ENCODE measurements at regions not wholly inside any gene's neighbourhood (a gene's known extent, or its start where the extent isn't known, plus 50 kb on each side); places are given as distances from the start of the nearest gene placed in this dataset.

DNA sequence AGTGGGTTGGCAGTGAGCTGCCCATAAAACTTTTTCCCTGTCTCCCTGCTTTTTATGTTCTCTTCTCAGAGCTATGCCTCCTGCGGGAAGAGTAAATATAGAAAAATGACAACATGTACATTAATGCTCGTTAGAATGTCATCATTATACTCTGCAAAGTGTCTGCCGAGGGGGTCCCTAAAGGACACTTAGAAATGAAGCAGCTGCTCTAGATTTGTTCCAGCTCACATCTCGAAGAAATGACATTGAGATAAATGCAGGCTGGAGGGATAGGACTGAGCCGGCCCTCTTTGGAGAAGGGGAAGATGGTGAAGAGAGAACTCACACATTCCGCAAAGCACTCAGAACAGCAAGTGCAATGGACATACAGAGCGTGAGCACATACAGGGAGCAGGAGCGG, 240.0 kb downstream of the NXPE2 start (continued):
- TF ChIP-seq, protein P1, sequence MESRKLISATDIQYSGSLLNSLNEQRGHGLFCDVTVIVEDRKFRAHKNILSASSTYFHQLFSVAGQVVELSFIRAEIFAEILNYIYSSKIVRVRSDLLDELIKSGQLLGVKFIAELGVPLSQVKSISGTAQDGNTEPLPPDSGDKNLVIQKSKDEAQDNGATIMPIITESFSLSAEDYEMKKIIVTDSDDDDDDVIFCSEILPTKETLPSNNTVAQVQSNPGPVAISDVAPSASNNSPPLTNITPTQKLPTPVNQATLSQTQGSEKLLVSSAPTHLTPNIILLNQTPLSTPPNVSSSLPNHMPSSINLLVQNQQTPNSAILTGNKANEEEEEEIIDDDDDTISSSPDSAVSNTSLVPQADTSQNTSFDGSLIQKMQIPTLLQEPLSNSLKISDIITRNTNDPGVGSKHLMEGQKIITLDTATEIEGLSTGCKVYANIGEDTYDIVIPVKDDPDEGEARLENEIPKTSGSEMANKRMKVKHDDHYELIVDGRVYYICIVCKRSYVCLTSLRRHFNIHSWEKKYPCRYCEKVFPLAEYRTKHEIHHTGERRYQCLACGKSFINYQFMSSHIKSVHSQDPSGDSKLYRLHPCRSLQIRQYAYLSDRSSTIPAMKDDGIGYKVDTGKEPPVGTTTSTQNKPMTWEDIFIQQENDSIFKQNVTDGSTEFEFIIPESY (IDR thresholded peaks at IDR 0.05; ENCODE audit: extremely low read depth, insufficient replicate concordance, low read length), result no peak
- TF ChIP-seq EGR1 (IDR thresholded peaks at IDR 0.05; ENCODE audit: low read depth) (no peak), TCF7L2 (IDR thresholded peaks at IDR 0.05; ENCODE audit: borderline replicate concordance, extremely low read depth, insufficient read depth, insufficient read length) (no peak), EZH2phosphoT487 (IDR thresholded peaks at IDR 0.05; ENCODE audit: borderline replicate concordance) (no peak), FOSL1 (IDR thresholded peaks at IDR 0.05; ENCODE audit: low read depth) (no peak), POLR2A (IDR thresholded peaks at IDR 0.05; ENCODE audit: borderline replicate concordance, extremely low read depth, insufficient read depth, insufficient read length) (no peak), CEBPB (IDR thresholded peaks at IDR 0.05; ENCODE audit: low read depth) (no peak), YY1 (IDR thresholded peaks at IDR 0.05; ENCODE audit: extremely low read depth, insufficient replicate concordance, low read depth, low read length) (no peak)
- TF ChIP-seq, protein P2, sequence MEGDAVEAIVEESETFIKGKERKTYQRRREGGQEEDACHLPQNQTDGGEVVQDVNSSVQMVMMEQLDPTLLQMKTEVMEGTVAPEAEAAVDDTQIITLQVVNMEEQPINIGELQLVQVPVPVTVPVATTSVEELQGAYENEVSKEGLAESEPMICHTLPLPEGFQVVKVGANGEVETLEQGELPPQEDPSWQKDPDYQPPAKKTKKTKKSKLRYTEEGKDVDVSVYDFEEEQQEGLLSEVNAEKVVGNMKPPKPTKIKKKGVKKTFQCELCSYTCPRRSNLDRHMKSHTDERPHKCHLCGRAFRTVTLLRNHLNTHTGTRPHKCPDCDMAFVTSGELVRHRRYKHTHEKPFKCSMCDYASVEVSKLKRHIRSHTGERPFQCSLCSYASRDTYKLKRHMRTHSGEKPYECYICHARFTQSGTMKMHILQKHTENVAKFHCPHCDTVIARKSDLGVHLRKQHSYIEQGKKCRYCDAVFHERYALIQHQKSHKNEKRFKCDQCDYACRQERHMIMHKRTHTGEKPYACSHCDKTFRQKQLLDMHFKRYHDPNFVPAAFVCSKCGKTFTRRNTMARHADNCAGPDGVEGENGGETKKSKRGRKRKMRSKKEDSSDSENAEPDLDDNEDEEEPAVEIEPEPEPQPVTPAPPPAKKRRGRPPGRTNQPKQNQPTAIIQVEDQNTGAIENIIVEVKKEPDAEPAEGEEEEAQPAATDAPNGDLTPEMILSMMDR (IDR thresholded peaks at IDR 0.05 in 2 of 3, conservative IDR thresholded peaks at IDR 0.05 in 1 of 3; ENCODE audit: borderline replicate concordance in 1 of 3, insufficient read depth in 1 of 3, low read depth in 2 of 3, low read length in 2 of 3), result no peak

DNA sequence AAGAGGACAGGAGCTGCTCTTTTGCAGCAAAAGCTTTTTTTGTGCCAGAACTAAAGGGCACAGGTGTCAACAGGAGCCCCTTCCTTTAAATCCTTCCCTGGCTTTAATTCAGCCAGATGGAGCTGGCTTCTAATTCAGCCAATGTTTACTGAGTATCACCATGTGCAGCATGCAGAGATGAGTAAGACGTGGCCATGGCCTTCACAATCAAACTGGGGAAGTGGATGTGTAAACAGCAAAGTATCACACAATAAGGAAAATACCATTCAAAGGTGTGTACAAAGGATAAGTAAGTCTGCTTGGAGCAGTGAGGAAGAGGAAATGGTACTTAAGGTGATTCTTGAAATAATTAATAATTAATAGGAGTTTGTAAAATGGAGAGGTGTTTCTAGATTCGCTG, 243.4 kb downstream of the NXPE2 start:
- Histone ChIP-seq H2AFZ (ENCODE audit: low read depth, low read length, poor library complexity, severe bottlenecking) (no peak overlapping the region), H3K9ac (ENCODE audit: low read length) (no peak overlapping the region), H3K4me1 (ENCODE audit: control insufficient read depth in 1 of 2, insufficient read depth in 2 of 2, low read length in 2 of 2) (no peaks in the 10 kb centered on the region), H3K9me3 (ENCODE audit: control insufficient read depth in 1 of 2, insufficient read depth in 1 of 2, low read depth in 1 of 2, low read length in 2 of 2) (peaks cover 3 to 8% of the 10 kb centered on the region in 2 experiments; a peak in 2 of 4 replicates), H3K9me2 (ENCODE audit: insufficient read depth) (no peaks in the 10 kb centered on the region), H3K4me3 (replicated peaks in 1 of 2; ENCODE audit: low read depth in 1 of 2, low read length in 2 of 2) (no peak overlapping the region), H4K20me1 (ENCODE audit: insufficient read depth) (no peaks in the 10 kb centered on the region), H3K27me3 (ENCODE audit: insufficient read depth, low read length) (no peaks in the 10 kb centered on the region), H3K79me2 (ENCODE audit: insufficient read depth, low read length) (no peaks in the 10 kb centered on the region), H3K27ac (ENCODE audit: low read depth, low read length) (no peak overlapping the region), H3K36me3 (ENCODE audit: control insufficient read depth in 1 of 2, insufficient read depth in 2 of 2, low read length in 2 of 2) (no peaks in the 10 kb centered on the region), H3K4me2 (ENCODE audit: low read length) (no peak overlapping the region)
- ATAC-seq (no peak), DNase-seq (ENCODE audit: low read depth, low spot score) (no peak)
- TF ChIP-seq POLR2AphosphoS5 (IDR thresholded peaks at IDR 0.05; ENCODE audit: low read depth, low read length) (no peak), ZFX (IDR thresholded peaks at IDR 0.05) (no peak), CBX3 (IDR thresholded peaks at IDR 0.05; ENCODE audit: low read depth) (no peak), SRF (IDR thresholded peaks at IDR 0.05; ENCODE audit: low read depth) (no peak)
- TF ChIP-seq, protein P3, sequence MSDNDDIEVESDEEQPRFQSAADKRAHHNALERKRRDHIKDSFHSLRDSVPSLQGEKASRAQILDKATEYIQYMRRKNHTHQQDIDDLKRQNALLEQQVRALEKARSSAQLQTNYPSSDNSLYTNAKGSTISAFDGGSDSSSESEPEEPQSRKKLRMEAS (IDR thresholded peaks at IDR 0.05), result no peak
- TF ChIP-seq, protein P4, sequence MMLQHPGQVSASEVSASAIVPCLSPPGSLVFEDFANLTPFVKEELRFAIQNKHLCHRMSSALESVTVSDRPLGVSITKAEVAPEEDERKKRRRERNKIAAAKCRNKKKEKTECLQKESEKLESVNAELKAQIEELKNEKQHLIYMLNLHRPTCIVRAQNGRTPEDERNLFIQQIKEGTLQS (IDR thresholded peaks at IDR 0.05), result no peak
- POLR2A ChIA-PET, result no interaction called here
- no TSS peak for BruUV-seq (replicated peaks)
- CTCF ChIA-PET, result no interaction called here
- RAD21 ChIA-PET (ENCODE audit: low non-redundant PET in 1 of 2, low total read pairs in 2 of 2, uncharacterized antibody in 2 of 2, unreplicated experiment in 2 of 2), result no interaction called here
- intact Hi-C loops (cut with micrococcal nuclease), result no loop called here

Data from HCT116 (cell line).